ENCODE measurements at regions not wholly inside any gene's neighbourhood (a gene's known extent, or its start where the extent isn't known, plus 50 kb on each side); places are given as distances from the start of the nearest gene placed in this dataset.

DNA sequence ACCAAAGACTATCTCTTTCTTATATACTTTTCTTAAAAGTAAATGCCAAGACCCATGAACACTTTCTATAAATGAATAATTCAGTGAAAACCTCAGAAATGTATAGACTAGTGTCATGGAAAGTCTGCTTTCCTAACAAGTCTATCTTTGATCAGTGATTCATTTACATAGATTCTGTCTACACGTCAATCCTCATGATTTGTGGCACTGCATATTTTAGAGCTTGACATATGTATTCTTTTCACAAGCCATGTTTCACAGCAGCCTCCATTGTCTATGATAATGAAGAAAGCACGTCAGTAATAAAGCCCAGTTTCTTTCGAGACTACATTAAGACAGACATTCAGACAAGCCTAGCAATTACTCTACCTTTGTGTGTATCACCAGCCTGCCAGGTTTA, 486.6 kb downstream of the IRS1 start:
- Histone ChIP-seq H3K4me1 (ENCODE audit: control insufficient read depth in 5 of 5, insufficient read depth in 5 of 5, low read length in 5 of 5) (peaks cover 0 to 25% (median 0%) of the 10 kb centered on the region in 5 donors), H3K36me3 (ENCODE audit: control insufficient read depth in 4 of 4, insufficient read depth in 4 of 4, low read length in 4 of 4) (no peaks in the 10 kb centered on the region), H3K9me3 (ENCODE audit: control insufficient read depth in 4 of 4, insufficient read depth in 3 of 4, low read length in 3 of 4) (no peaks in the 10 kb centered on the region), H3K9ac (ENCODE audit: insufficient read depth in 1 of 2, low read length in 2 of 2) (no peak overlapping the region), H3K27me3 (ENCODE audit: control insufficient read depth in 3 of 3, insufficient read depth in 3 of 3, low read length in 2 of 3) (no peaks in the 10 kb centered on the region), H3K27ac (ENCODE audit: low read depth in 1 of 2, low read length in 1 of 2) (no peak overlapping the region), H3K4me3 (no peak overlapping the region)
- DNase-seq (no peak), ATAC-seq (ENCODE audit: insufficient read depth, low FRiP score) (no peak)
- no peak for TF ChIP-seq CTCF (IDR thresholded peaks at IDR 0.05; ENCODE audit: control extremely low read depth, extremely low read depth)
- 91 to 93% methylated on average over 3 of the region's 3 CpGs for WGBS, 2 donors

GRCh38 chr2:226312155-226312554, 487.5 kb downstream of the IRS1 start:
- ATAC-seq (ENCODE audit: insufficient read depth, low FRiP score) (no peak), DNase-seq (peak in 2 of 3 donors; percentile 54 to 78)
- no peaks in the 10 kb centered on the region for H3K9me3 ChIP-seq (ENCODE audit: control insufficient read depth in 4 of 4, insufficient read depth in 3 of 4, low read length in 3 of 4)
- no peak overlapping the region for H3K4me3 ChIP-seq
- no peak overlapping the region for H3K9ac ChIP-seq (ENCODE audit: insufficient read depth in 1 of 2, low read length in 2 of 2)
- H3K36me3 ChIP-seq (ENCODE audit: control insufficient read depth in 4 of 4, insufficient read depth in 4 of 4, low read length in 4 of 4) = no peaks in the 10 kb centered on the region
- no peak for TF ChIP-seq CTCF (IDR thresholded peaks at IDR 0.05; ENCODE audit: control extremely low read depth, extremely low read depth)
- 75 to 84% methylated on average over 5 of the region's 5 CpGs for WGBS, 2 donors
- no peaks in the 10 kb centered on the region for H3K27me3 ChIP-seq (ENCODE audit: control insufficient read depth in 3 of 3, insufficient read depth in 3 of 3, low read length in 2 of 3)
- peaks cover 0 to 25% (median 0%) of the 10 kb centered on the region in 5 donors for H3K4me1 ChIP-seq (ENCODE audit: control insufficient read depth in 5 of 5, insufficient read depth in 5 of 5, low read length in 5 of 5)
- no peak overlapping the region for H3K27ac ChIP-seq (ENCODE audit: low read depth in 1 of 2, low read length in 1 of 2)

DNA sequence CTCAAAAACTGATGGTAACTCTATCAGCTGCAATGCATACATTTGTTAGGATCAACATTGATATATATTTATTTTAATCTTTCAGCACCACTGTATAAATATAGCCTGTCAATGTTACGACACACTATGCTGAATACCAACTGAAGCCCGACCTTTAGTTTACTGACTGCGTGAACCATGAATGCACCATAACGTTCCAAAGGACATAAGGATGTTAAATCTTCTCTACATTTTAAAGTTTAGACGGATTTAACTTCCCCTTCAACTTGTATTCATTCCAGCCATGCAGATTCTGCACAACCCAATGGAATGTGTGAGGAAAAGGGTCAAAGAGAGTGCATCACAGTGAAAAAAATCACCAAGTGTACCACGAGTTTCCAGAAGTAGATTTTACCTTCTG, 489.5 kb downstream of the IRS1 start:
- TF ChIP-seq CTCF (IDR thresholded peaks at IDR 0.05; ENCODE audit: control extremely low read depth, extremely low read depth) = no peak
- H3K9me3 ChIP-seq (ENCODE audit: control insufficient read depth in 4 of 4, insufficient read depth in 3 of 4, low read length in 3 of 4) = no peaks in the 10 kb centered on the region
- DNase-seq (peak; percentile 20 to 88 (median 87)), ATAC-seq (ENCODE audit: insufficient read depth, low FRiP score) (no peak)
- no peak overlapping the region for H3K27ac ChIP-seq (ENCODE audit: low read depth in 1 of 2, low read length in 1 of 2)
- H3K27me3 ChIP-seq (ENCODE audit: control insufficient read depth in 3 of 3, insufficient read depth in 3 of 3, low read length in 2 of 3) = no peaks in the 10 kb centered on the region
- WGBS, 2 donors = 59 to 74% methylated on average over 6 of the region's 6 CpGs
- peaks cover 0 to 25% (median 0%) of the 10 kb centered on the region in 5 donors for H3K4me1 ChIP-seq (ENCODE audit: control insufficient read depth in 5 of 5, insufficient read depth in 5 of 5, low read length in 5 of 5)
- no peak overlapping the region for H3K4me3 ChIP-seq
- H3K9ac ChIP-seq (ENCODE audit: insufficient read depth in 1 of 2, low read length in 2 of 2) = no peak overlapping the region
- H3K36me3 ChIP-seq (ENCODE audit: control insufficient read depth in 4 of 4, insufficient read depth in 4 of 4, low read length in 4 of 4) = no peaks in the 10 kb centered on the region

DNA sequence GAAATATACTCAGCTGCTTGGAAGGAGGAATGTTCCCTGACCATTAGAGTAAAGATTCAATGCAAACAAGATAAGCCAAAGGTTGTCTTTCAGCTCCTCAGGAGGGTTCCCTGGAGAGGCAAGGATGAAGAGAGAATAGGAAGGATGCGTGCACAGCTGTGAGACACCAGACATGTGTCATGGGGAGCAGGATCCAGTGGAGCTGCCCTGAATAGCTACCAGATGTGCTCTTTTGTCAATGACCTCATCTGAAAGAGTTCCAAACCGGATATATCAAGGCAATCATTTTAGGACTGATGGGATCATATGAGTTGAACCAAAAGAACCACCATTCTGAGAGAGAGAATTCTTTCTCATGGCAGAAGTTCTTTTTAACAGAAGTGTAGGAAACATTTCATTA, 490.6 kb downstream of the IRS1 start:
- Histone ChIP-seq H3K9me3 (ENCODE audit: control insufficient read depth in 4 of 4, insufficient read depth in 3 of 4, low read length in 3 of 4) (no peaks in the 10 kb centered on the region), H3K4me3 (no peak overlapping the region), H3K36me3 (ENCODE audit: control insufficient read depth in 4 of 4, insufficient read depth in 4 of 4, low read length in 4 of 4) (no peaks in the 10 kb centered on the region), H3K27ac (ENCODE audit: low read depth in 1 of 2, low read length in 1 of 2) (no peak overlapping the region), H3K27me3 (ENCODE audit: control insufficient read depth in 3 of 3, insufficient read depth in 3 of 3, low read length in 2 of 3) (no peaks in the 10 kb centered on the region), H3K4me1 (ENCODE audit: control insufficient read depth in 5 of 5, insufficient read depth in 5 of 5, low read length in 5 of 5) (peaks cover 0 to 25% (median 0%) of the 10 kb centered on the region in 5 donors), H3K9ac (ENCODE audit: insufficient read depth in 1 of 2, low read length in 2 of 2) (no peak overlapping the region)
- DNase-seq = peak in 2 of 3 donors; percentile 42 to 50
- WGBS, 2 donors = 73 to 76% methylated on average over 2 of the region's 2 CpGs
- TF ChIP-seq CTCF (IDR thresholded peaks at IDR 0.05; ENCODE audit: control extremely low read depth, extremely low read depth) = no peak
- no peak for ATAC-seq (ENCODE audit: insufficient read depth, low FRiP score)

Measured in lung (tissue), 11 donors.